NCI-H2029 treated with DMSO at 0.1 percent for 48 hours (cell line): ENCODE measurements at regions not wholly inside any gene's neighbourhood (a gene's known extent, or its start where the extent isn't known, plus 50 kb on each side); places are given as distances from the start of the nearest gene placed in this dataset.

Experiments
- DNase-seq: peaks from one replicate; lab custom pipeline; 2025; lab: John Stamatoyannopoulos, UW

GRCh38 chr10:29925771-29926692, 133.4 kb downstream of the JCAD start:
- no peak for DNase-seq

DNA sequence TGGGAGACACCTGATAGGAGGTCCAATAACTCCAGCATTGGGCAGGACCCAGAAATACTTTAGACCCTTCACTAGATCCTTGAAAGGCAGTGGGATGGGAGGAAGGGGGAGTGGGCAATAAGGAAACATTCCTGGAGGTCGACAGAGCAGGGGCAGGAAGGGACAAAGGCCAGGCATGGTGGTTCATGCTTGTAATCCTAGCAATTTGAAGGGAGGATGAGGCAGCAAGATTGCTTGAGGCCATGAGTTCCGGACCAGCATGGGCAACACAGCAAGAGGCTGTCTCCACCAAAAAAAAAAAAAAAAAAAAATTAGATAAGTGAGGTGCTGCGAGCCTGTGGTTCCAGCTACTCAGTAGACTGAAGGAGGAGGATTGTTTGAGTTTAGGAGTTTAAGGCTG, 134.9 kb downstream of the JCAD start:
- no peak for DNase-seq

DNA sequence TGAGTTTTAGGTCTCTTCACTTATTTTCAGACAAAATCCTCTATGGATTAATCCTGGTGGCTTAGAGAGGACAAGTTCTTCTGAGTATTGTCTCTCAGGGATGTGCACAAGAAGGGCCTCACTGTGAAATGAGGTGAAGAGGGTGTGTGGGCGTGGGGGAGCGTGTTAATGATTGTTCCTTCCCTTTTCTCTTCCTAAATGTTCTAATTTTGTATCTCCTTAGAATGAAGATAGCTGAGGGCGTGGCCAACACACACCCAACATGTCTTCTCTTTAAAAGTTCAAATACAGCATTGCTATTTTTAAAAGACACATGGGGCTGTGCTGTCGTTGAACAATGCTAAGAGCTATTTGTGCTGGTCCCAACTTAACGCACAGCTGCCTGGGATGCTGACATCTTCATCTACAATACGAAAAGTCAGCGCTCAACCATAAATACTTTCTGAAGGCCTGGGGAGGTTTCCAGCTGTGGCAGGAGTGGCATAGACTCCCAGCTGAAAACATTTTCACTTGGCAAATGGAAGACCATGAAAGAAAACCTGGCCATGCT, 135.9 kb downstream of the JCAD start:
- DNase-seq: no peak

DNA sequence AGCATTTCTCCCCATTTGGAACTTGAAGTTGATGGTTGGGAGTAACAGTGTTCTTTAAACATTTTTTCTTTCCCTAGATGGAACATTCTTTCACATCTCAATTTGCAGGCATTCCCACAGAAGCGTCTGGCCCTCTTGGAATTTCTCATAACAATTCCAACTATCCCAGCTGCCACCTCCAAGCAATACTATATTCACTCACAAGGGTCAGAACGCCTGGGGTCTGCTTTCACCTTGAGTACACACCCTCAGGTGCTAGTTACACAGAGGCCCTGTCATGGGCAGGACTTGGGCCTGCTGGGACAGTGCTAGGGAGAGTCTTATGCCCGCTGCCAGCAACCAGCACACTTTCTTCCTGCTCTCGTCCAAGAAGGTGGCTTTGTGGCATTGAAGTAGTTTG, 136.5 kb downstream of the JCAD start:
- no peak for DNase-seq

DNA sequence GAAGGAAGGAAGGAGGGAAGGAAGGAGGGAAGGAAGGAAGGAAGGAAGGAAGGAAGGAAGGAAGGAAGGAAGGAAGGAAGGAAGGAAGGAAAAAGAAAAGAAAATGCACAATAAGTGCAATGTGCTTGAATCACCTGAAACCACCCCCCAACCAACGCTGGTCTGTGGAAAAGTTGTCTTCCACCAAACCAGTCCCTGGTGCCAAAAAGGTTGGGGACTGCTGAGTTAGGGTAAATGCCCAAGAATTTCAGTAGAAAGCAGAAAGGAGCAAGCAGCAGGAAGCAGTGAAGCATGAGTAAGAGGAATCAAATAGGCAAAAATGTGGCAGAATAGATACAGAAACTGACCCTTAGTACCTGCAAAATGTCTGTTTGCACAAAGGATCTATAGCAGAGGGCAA, 137.2 kb downstream of the JCAD start:
- no peak for DNase-seq

DNA sequence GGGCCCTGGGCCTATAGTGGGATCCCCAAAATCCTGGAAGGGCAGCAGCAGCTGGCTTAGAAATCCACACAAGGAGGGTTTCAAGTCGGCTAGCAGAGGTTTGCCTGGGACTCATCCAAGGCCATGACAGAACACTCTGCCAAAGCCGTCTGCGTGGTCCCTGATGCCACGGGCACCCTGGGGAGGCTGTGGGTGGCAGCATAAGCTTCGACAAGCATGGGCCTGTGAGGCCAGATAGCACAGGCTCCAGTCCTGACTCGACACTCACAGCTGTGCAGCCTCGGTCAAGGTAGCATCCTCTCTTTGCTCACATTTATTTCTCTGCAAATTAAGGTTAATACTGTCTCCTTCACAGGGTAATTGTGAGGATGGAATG, 138.3 kb downstream of the JCAD start:
- no peak for DNase-seq

DNA sequence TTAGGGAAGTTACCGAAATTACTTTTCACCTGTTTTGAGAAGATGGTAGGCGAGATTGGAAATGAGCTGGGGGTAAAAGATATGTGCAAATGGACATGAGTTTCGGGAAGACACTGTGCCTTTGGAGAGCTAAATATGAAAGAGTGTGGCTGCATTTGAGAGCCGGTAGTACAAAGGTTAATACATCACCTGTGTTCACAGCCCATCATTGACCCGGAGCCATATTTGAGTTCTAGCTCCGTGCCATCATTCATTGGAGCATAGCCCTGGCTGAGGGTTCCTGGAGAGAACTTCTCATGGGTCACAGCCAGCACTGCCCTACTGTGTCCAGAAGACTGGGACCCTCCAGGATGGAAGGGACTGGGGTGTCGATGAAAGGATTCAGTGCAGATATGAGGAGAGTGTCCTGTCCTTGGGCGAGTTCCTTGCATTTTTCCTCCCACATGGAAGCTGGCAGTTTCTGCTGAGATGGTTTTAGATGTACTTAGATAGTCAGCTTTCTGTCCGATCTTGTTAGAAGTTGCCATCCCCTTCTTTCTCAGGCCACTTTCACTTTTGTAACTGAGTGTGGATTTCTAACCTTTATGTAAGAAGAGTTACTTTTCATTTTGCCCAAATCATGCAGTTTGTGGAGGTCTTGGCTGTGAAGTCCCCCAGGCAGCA, 138.8 kb downstream of the JCAD start:
- no peak for DNase-seq

DNA sequence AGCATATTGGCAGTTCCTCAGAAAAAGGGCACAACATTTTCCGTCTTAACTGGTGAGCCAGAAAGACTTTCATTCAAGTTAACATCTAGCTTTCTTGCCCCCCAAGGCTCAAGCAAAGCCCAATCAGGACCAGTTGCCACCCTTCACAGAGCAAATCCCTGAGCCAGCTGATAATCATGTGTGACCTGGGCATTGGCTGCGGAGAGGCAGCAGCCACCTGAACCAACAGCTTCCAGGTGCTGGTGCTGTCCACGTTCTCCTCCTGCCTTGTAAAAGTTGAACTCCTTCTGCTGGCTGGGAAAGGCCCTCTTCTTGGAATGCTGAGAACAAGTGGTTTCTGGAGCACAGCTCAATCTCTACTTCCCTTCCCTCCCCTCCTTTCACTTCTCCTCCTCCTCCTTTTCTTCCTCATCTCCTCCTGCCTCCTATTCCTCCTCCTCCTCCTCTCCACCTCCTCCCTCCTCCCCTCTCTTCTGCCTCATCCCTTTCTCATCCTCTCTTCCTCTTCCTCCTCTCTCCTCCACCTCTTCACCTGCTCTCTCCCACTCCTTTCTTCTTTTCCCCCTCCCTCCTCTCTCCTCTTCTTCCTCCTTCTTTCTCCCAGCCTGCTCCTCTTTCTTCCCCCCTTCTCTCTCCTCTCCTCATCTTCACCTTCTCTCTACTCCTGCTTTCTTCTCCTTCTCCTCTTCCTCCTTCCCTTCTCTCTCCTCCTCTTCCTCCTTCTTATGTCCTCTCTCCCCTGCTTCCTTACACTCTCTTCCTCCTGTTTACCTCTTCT, 140.6 kb downstream of the JCAD start:
- no peak for DNase-seq

DNA sequence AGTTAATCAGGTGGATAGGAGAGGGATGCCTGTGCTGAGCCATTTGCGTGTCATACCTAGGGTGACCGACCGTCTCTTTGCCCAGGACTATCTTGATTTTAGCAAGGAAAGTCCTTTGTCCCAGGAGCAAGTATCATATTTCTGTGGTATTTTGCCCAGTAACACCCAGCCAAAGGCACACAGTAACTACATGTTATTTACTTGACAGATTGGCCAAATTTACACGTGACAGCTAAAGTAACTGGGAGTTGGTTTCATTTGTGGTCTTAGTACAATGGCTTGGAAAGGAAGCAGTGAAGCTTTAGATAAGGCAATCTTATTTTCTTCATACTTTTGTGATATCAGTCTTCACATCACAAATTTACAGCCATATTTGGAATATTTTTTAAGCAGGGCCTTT, 142.1 kb downstream of the JCAD start:
- no peak for DNase-seq

GRCh38 chr10:29916669-29917068, 142.7 kb downstream of the JCAD start:
- no peak for DNase-seq

DNA sequence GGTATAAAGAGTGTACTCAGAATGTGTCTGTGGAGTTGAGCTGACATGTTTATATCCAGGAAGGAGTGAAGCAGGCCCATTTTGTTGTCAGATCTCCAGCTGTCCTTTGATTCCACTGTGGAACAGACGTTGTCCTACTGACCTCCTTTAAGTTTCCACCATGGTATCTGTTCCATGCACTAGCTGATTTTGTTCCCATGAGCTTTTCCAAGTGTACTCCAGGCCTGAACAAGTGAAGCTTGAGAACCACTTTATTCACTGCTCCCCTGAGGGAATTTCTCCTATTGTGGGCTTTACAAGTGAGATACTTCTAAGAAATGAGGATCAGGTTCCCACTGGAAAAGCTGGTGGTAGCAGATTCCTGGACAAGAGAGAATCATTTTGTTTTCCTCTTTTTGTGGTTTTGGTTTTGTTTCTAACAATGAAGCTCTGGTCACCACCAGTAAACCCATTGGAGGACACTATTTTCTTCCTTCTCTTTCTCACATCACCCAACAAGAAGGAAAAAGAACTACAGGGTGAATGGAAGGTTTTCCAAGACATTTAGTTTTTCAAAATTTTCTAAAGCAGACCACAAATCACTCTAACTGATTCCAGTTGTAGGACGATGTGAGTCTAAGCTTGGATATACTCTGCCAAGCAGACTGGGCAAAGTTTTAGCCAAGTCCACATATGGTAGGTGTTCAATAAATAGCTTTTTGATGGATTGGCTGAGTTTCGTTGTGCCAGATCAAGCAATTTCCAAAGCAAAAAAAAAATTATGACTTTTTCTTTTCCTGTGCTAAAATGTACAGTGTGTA, 144.2 kb downstream of the JCAD start:
- DNase-seq: no peak

GRCh38 chr10:29908962-29909361, 150.4 kb downstream of the JCAD start:
- DNase-seq: peak; percentile 26

DNA sequence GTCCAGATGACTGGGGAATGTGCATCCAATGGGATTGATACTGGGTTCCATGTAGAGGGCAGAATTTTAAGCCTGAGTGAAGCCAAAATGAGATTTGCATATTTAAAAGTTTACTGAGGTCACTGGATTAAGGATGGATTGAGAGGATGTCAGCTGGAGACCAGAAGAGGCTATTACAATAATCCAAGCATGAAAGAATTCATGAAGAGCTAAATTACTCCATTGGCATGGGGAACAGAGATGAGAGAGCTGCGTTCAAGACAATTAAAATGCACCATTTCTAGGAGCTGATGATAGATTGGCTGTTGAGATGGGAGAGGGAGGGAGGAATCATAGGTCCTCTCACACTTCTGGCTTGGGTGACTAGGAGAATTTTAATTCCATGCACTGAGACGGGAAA, 158.5 kb downstream of the JCAD start:
- no peak for DNase-seq

- no peak for DNase-seq
Observed at GRCh38 chr10:29897999-29898716, 161.2 kb downstream of the JCAD start.

GRCh38 chr10:29897430-29897829, 162.0 kb downstream of the JCAD start:
- no peak for DNase-seq

DNA sequence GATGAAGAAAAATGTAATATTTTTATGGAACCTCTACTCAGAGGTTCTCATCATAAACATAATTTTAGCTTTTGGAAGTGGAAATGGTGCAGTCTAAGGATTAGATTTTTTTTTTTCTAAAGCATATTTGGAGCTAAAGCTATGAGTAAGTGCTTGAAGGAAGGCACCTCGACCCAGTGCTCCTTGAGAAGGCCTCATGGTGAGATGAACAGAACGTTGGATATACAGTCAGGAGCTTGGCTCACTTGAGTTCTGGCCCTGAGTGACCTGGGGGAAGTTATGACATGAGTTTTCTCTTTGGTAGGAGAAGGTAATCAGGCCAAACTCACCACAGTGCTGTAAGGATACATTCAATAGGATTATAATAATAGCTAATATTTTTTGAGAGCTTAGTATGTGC, 163.3 kb downstream of the JCAD start:
- DNase-seq: no peak

GRCh38 chr10:29895456-29895855, 163.9 kb downstream of the JCAD start:
- DNase-seq: no peak

- DNase-seq: no peak
Observed at GRCh38 chr10:29888321-29888720, 171.1 kb downstream of the JCAD start.

DNA sequence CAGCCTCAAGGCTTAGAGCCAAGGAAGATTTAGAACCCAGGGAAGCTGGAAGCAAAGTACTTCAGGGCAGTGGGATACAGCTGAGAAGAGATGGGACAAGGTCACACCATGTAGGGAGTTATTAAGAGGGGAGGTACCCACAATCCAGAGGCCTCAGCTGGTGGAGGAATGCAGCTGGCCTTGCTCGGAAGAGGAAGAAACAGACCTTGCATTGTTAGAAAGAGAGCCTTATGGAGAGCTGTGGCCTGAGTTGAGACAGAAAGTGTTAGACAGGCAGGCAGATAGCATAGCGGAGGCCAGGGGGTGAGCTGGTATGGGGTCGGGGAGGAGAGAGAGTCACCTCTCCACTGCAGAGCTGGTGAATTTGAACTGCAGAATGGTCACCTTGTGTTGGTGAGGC, 173.1 kb downstream of the JCAD start:
- no peak for DNase-seq

DNA sequence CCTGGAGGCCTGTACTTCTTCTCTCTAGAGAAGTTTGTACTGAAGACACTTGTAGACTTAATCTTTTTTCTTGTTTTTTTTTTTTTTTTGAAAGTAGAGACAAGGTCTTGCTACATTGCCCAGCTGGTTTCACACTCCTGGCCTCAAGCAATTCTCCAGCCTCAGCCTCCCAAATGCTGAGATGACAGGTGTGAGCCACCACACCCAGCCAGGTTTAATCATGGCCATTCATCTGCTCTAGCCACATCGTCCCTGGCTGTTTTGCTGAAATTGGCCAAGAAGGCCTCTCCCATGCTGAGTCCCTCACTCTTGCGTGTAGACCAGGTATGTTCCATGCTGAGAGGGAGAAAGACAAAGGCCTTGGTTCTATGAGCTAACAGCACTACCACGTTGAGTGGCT, 176.2 kb downstream of the JCAD start:
- no peak for DNase-seq

GRCh38 chr10:29882766-29883165, 176.6 kb downstream of the JCAD start:
- no peak for DNase-seq
